ENCODE measurements at regions not wholly inside any gene's neighbourhood (a gene's known extent, or its start where the extent isn't known, plus 50 kb on each side); places are given as distances from the start of the nearest gene placed in this dataset.

- H3K36me3 ChIP-seq (ENCODE audit: low read depth) = no peaks in the 10 kb centered on the region
- no peaks in the 10 kb centered on the region for H3K9me3 ChIP-seq
- H3K4me3 ChIP-seq = no peak overlapping the region
- TF ChIP-seq CTCF (IDR thresholded peaks at IDR 0.05) = no peak
- intact Hi-C loops (cut with DNase I, micrococcal nuclease) = loop anchor here (10.0 kb wide), 1 partner anchor 673 kb away; no protein-coding TSS in a partner anchor
- ATAC-seq = no peak
- no peaks in the 10 kb centered on the region for H3K4me1 ChIP-seq (ENCODE audit: low read depth)
- DNase-seq = no peak
These were observed 255.1 kb upstream of the VEGFC start for GRCh38 chr4:177047851-177048174.

DNA sequence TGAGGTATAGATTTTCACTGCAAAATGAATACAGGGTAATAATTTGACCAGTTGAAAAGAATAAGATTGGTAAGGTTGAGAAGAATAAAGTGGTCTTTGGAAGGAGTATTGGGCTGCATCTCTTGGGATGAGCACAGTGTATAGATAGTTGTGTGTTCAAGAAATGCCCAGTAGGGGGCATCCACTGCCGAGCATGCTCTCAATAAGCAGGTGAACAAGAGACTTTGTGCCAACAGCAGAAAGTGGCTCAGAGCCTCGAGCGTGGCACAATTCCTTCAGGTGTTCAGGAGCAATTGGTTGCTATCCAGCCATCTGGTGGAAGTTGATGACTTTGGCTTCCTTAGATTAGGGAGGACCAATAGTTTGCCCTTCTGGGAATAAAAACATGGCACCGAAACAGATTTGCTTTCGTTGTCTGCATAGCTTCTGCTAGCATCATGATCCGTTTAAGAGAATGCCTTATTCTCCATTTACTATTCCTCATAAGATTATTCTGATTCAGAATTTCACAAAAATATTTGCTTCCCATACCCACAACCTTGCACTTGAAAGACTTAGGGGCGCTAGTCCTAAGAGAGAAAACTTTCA is 258.1 kb upstream of the NEIL3 start:
- H3K36me3 ChIP-seq (ENCODE audit: low read depth) = no peaks in the 10 kb centered on the region
- TF ChIP-seq CTCF (IDR thresholded peaks at IDR 0.05) = no peak
- no peaks in the 10 kb centered on the region for H3K4me1 ChIP-seq (ENCODE audit: low read depth)
- peak; percentile 50 for ATAC-seq
- H3K4me3 ChIP-seq = no peak overlapping the region
- intact Hi-C loops (cut with DNase I, micrococcal nuclease) = no loop called here
- no peaks in the 10 kb centered on the region for H3K9me3 ChIP-seq
- peak in 1 of 3 donors; percentile 49 for DNase-seq

DNA sequence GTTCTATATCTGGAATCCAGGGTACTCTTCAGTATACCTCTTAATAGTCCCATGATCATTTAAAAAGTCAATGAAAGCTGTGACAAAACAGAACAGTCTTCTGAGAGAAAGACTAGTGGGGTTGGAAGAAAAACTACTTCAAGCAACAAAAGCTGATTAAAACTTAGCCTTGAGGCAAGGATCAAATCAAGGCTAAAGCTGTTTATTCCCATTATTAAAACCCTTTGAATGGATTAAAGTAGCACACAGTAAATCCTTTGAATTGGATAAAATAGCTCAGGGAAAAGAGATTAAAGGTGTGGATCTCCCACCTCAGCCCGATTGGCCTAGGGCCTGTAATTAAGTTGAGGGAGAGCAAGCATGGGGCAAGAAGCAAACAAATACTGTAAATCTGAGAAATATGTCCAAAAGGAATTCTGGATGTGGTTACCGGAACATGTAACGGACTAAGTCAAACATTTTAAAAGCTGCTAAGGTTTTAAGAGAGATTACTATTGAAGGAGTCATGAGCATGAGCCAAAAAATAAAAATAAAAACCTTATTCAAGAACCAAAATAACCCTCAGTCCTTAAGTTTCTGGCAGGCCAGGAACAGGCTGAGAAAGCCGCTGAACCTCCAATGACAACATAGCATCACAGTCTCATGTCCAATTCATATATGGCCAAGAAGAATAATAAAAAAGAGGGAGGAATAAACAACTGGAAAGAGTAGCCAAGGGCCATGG is 257.3 kb upstream of the NEIL3 start:
- Histone ChIP-seq H3K4me1 (ENCODE audit: low read depth) (no peaks in the 10 kb centered on the region), H3K9me3 (no peaks in the 10 kb centered on the region), H3K4me3 (no peak overlapping the region), H3K36me3 (ENCODE audit: low read depth) (no peaks in the 10 kb centered on the region)
- no peak for TF ChIP-seq CTCF (IDR thresholded peaks at IDR 0.05)
- DNase-seq (no peak), ATAC-seq (no peak)
- intact Hi-C loops (cut with DNase I, micrococcal nuclease) = no loop called here

DNA sequence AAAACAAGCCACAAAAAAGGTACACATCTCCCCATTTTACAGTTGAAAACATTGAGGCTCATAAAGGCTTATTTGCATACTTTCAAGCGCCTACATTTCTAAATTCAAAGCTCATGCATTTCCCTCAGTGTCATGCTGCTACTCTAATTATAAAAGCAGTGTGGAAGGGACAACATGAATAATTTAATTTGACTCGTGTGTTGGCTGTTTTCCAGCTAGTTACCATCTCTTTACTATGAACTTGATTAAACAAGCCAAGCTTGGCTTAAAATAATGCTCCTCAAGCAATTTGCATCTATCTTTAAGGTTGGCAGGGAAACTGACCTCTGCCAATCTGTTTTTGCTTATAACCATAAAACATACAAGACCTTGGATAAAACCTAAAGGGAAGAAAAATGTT is 252.5 kb upstream of the NEIL3 start:
- no peak for TF ChIP-seq CTCF (IDR thresholded peaks at IDR 0.05)
- DNase-seq (no peak), ATAC-seq (no peak)
- Histone ChIP-seq H3K9me3 (no peaks in the 10 kb centered on the region), H3K4me3 (no peak overlapping the region), H3K4me1 (ENCODE audit: low read depth) (no peaks in the 10 kb centered on the region), H3K36me3 (ENCODE audit: low read depth) (no peaks in the 10 kb centered on the region)
- intact Hi-C loops (cut with DNase I, micrococcal nuclease) = no loop called here

GRCh38 chr4:177064116-177064515 is 245.6 kb upstream of the NEIL3 start:
- no peak for TF ChIP-seq CTCF (IDR thresholded peaks at IDR 0.05)
- Histone ChIP-seq H3K9me3 (no peaks in the 10 kb centered on the region), H3K4me3 (no peak overlapping the region), H3K36me3 (ENCODE audit: low read depth) (no peaks in the 10 kb centered on the region), H3K4me1 (ENCODE audit: low read depth) (no peaks in the 10 kb centered on the region)
- ATAC-seq (no peak), DNase-seq (no peak)
- intact Hi-C loops (cut with DNase I, micrococcal nuclease) = no loop called here

Data from mucosa of descending colon (tissue), 3 donors.